ENCODE measurements at regions not wholly inside any gene's neighbourhood (a gene's known extent, or its start where the extent isn't known, plus 50 kb on each side); places are given as distances from the start of the nearest gene placed in this dataset.

DNA sequence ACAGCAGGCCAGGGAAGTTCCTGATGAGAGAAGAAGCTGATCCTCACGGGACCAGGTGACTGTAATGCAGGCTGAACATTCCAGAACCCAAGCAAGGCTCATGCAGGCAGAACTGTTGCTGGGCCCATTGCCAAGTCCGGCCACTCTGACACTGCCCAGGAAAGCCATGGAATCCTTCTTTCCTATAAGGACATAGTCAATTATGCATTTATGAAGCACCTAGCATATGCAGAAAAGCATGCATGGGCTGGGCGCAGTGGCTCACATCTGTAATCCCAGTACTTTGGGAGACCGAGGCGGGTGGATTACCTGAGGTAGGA is 83.7 kb upstream of the SLC1A3 start:
- ChIA-PET POLR2A (no interaction called here), CTCF (no interaction called here)
- no peak overlapping the region for H3K27ac Mint-ChIP-seq (ENCODE audit: unreplicated experiment)
- H3K36me3 Mint-ChIP-seq (ENCODE audit: insufficient read depth, unreplicated experiment) = no peaks in the 10 kb centered on the region
- Histone ChIP-seq H3K9me3 (no peaks in the 10 kb centered on the region), H3K4me3 (ENCODE audit: low read depth, low read length) (no peak overlapping the region), H3K4me1 (no peaks in the 10 kb centered on the region), H3K36me3 (ENCODE audit: control insufficient read depth, insufficient read depth, low read length) (no peaks in the 10 kb centered on the region), H3K27me3 (replicated peaks; ENCODE audit: control insufficient read depth, insufficient read depth, low read length) (no peaks in the 10 kb centered on the region)
- BruUV-seq (replicated peaks) = no TSS peak
- no peaks in the 10 kb centered on the region for H3K27me3 Mint-ChIP-seq (ENCODE audit: insufficient read depth, unreplicated experiment)
- H3K9me3 Mint-ChIP-seq (ENCODE audit: unreplicated experiment) = no peaks in the 10 kb centered on the region
- H3K4me3 Mint-ChIP-seq (ENCODE audit: unreplicated experiment) = no peak overlapping the region
- no peaks in the 10 kb centered on the region for H3K4me1 Mint-ChIP-seq (ENCODE audit: low read depth, unreplicated experiment)
- TF ChIP-seq, protein P1, sequence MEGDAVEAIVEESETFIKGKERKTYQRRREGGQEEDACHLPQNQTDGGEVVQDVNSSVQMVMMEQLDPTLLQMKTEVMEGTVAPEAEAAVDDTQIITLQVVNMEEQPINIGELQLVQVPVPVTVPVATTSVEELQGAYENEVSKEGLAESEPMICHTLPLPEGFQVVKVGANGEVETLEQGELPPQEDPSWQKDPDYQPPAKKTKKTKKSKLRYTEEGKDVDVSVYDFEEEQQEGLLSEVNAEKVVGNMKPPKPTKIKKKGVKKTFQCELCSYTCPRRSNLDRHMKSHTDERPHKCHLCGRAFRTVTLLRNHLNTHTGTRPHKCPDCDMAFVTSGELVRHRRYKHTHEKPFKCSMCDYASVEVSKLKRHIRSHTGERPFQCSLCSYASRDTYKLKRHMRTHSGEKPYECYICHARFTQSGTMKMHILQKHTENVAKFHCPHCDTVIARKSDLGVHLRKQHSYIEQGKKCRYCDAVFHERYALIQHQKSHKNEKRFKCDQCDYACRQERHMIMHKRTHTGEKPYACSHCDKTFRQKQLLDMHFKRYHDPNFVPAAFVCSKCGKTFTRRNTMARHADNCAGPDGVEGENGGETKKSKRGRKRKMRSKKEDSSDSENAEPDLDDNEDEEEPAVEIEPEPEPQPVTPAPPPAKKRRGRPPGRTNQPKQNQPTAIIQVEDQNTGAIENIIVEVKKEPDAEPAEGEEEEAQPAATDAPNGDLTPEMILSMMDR (IDR thresholded peaks at IDR 0.05; ENCODE audit: insufficient read depth in 1 of 2, low read depth in 1 of 2, low read length in 1 of 2, severe bottlenecking in 1 of 2, unreplicated experiment in 1 of 2) = no peak
- intact Hi-C loops (cut with micrococcal nuclease; ENCODE audit: unreplicated experiment) = no loop called here
- no peak for DNase-seq

DNA sequence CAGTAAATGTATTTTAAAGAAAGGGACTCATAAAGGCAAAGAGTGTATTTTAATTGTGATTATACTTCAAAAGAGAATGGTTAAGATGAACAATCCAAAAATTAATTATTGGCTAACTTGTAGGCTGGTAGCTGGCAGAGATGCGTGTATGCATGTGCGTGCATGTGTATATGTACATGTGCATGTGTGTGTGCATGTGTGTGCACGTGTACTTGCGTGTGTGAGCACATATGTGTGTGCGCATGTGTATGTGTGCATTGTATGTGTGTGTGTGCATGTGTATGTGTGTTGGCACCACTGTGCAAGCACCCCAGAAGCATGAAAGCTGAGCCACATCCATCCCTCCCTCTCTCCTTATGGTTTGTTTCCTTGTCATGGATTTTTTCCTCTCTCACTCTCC is 83.0 kb upstream of the SLC1A3 start:
- Histone ChIP-seq H3K4me3 (ENCODE audit: low read depth, low read length) (no peak overlapping the region), H3K36me3 (ENCODE audit: control insufficient read depth, insufficient read depth, low read length) (no peaks in the 10 kb centered on the region), H3K4me1 (no peaks in the 10 kb centered on the region; the same call in 1 of the 2 replicates), H3K27me3 (replicated peaks; ENCODE audit: control insufficient read depth, insufficient read depth, low read length) (no peaks in the 10 kb centered on the region), H3K9me3 (no peaks in the 10 kb centered on the region)
- no peak overlapping the region for H3K27ac Mint-ChIP-seq (ENCODE audit: unreplicated experiment)
- H3K36me3 Mint-ChIP-seq (ENCODE audit: insufficient read depth, unreplicated experiment) = no peaks in the 10 kb centered on the region
- no peaks in the 10 kb centered on the region for H3K9me3 Mint-ChIP-seq (ENCODE audit: unreplicated experiment)
- ChIA-PET POLR2A (no interaction called here), CTCF (no interaction called here)
- no peak for DNase-seq
- TF ChIP-seq, protein P1 (IDR thresholded peaks at IDR 0.05; ENCODE audit: insufficient read depth in 1 of 2, low read depth in 1 of 2, low read length in 1 of 2, severe bottlenecking in 1 of 2, unreplicated experiment in 1 of 2) = no peak
- intact Hi-C loops (cut with micrococcal nuclease; ENCODE audit: unreplicated experiment) = no loop called here
- no TSS peak for BruUV-seq (replicated peaks)
- no peak overlapping the region for H3K4me3 Mint-ChIP-seq (ENCODE audit: unreplicated experiment)
- peaks cover under 1% of the 10 kb centered on the region for H3K4me1 Mint-ChIP-seq (ENCODE audit: low read depth, unreplicated experiment)
- H3K27me3 Mint-ChIP-seq (ENCODE audit: insufficient read depth, unreplicated experiment) = no peaks in the 10 kb centered on the region

DNA sequence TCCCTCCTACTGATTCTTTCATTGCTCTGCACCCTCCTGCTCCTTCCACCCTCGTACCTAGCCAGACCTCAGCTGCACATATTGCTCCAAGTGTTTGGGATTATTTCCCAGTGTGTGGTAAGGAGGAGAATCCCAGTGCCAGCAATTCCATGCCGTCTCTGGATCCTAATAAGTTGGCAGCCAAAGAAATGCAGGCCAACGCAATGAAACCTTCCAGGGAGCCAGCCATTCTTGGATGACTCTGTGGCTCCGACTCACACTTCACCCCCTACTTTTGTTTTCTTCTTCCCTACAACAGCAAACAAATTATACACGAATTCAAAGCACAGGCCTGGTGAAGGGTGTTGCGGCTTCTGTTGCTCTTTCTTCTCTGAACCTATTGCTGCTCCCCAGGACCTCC is 82.5 kb upstream of the SLC1A3 start:
- TF ChIP-seq, protein P1 (IDR thresholded peaks at IDR 0.05; ENCODE audit: insufficient read depth in 1 of 2, low read depth in 1 of 2, low read length in 1 of 2, severe bottlenecking in 1 of 2, unreplicated experiment in 1 of 2) = no peak
- Mint-ChIP-seq H3K4me3 (ENCODE audit: unreplicated experiment) (no peak overlapping the region), H3K27ac (ENCODE audit: unreplicated experiment) (no peak overlapping the region), H3K36me3 (ENCODE audit: insufficient read depth, unreplicated experiment) (no peaks in the 10 kb centered on the region), H3K9me3 (ENCODE audit: unreplicated experiment) (no peaks in the 10 kb centered on the region), H3K27me3 (ENCODE audit: insufficient read depth, unreplicated experiment) (no peaks in the 10 kb centered on the region), H3K4me1 (ENCODE audit: low read depth, unreplicated experiment) (peaks cover 6% of the 10 kb centered on the region)
- no peak for DNase-seq
- no TSS peak for BruUV-seq (replicated peaks)
- ChIA-PET POLR2A (no interaction called here), CTCF (no interaction called here)
- Histone ChIP-seq H3K4me3 (ENCODE audit: low read depth, low read length) (no peak overlapping the region), H3K27me3 (replicated peaks; ENCODE audit: control insufficient read depth, insufficient read depth, low read length) (no peaks in the 10 kb centered on the region), H3K4me1 (no peaks in the 10 kb centered on the region; the same call in 1 of the 2 replicates), H3K36me3 (ENCODE audit: control insufficient read depth, insufficient read depth, low read length) (no peaks in the 10 kb centered on the region), H3K9me3 (no peaks in the 10 kb centered on the region)
- intact Hi-C loops (cut with micrococcal nuclease; ENCODE audit: unreplicated experiment) = no loop called here

Measured in Caco-2 (cell line).